HCT116 (cell line): ENCODE measurements at regions not wholly inside any gene's neighbourhood (a gene's known extent, or its start where the extent isn't known, plus 50 kb on each side); places are given as distances from the start of the nearest gene placed in this dataset.

Experiments used
- ATAC-seq: fragments of 200-7000 bp; cut with Tn5 transposase; 2 replicates; pipeline ENCODE4 v1.9.1; 2020; ENCODE audit warnings: mild to moderate bottlenecking, moderate library complexity
- BruUV-seq: library from RNA; stranded (reverse); fragments of 400-500 nt; replicated peaks from 2 replicates; lab custom pipeline; 2021; lab: Mats Ljungman, UMichigan
- CTCF ChIA-PET: fragments of 300-600 bp; sonication (Branson Sonifier 250); formaldehyde crosslinking; loops from one replicate; lab custom pipeline; 2021; ENCODE audit warnings: antibody characterized with exemption; lab: Charles Lee
- POLR2A ChIA-PET: fragments of 300-600, 350-600 bp; sonication (Branson Sonifier 250); formaldehyde crosslinking; loops from one replicate; lab custom pipeline; 2021; ENCODE audit warnings: antibody characterized with exemption; lab: Charles Lee
- RAD21 ChIA-PET, 2 experiments: fragments of 300-600 bp; sonication (Branson Sonifier 250); formaldehyde crosslinking; loops; one replicate each; lab custom pipeline; 2023; ENCODE audit warnings: low total read pairs in 2 of 2; ENCODE audit not compliant: uncharacterized antibody in 2 of 2, unreplicated experiment in 2 of 2, low non-redundant PET in 1 of 2; lab: Charles Lee
- DNase-seq: peaks from one replicate; pipeline ENCODE4 v3.0.0-alpha.2; 2010; ENCODE audit warnings: low read depth, low spot score
- H2AFZ ChIP-seq: fragments of 200-600 bp; shearing (Covaris generic), sonication (generic); 2 replicates; pipeline ENCODE4 v1.6.1; 2017; ENCODE audit warnings: low read depth, mixed run types, mixed read lengths, antibody characterized with exemption, low read length; ENCODE audit not compliant: poor library complexity, severe bottlenecking
- H3K27ac ChIP-seq: 2 replicates; pipeline ENCODE4 v1.5.1; 2012; ENCODE audit warnings: low read depth, low read length
- H3K27me3 ChIP-seq: fragments of 200-600 bp; sonication (generic); 2 replicates; pipeline ENCODE4 v1.6.1; 2016; ENCODE audit warnings: mixed run types, low read length, mixed read lengths; ENCODE audit not compliant: insufficient read depth
- H3K36me3 ChIP-seq, 2 experiments: fragments of 200-500 bp in 1 of 2; fragments of 200-600 bp in 1 of 2; sonication (Bioruptor generic) in 1 of 2; sonication (generic) in 1 of 2; 2 replicates each; pipeline versions ENCODE4 v1.5.1 to v1.6.1; 2014 to 2016; ENCODE audit warnings: low read length in 2 of 2, inconsistent platforms in 1 of 2, mixed read lengths in 1 of 2, mixed run types in 1 of 2; ENCODE audit not compliant: insufficient read depth in 2 of 2, control insufficient read depth in 1 of 2
- H3K4me1 ChIP-seq, 2 experiments: fragments of 200-600 bp in 1 of 2; sonication (generic) in 1 of 2; 2 replicates each; pipeline versions ENCODE4 v1.5.1 to v1.6.1; 2012 to 2017; ENCODE audit warnings: low read length in 2 of 2, inconsistent platforms in 1 of 2, mild to moderate bottlenecking in 1 of 2, mixed read lengths in 1 of 2, mixed run types in 1 of 2, moderate library complexity in 1 of 2; ENCODE audit not compliant: insufficient read depth in 2 of 2, control insufficient read depth in 1 of 2
- H3K4me2 ChIP-seq: fragments of 200-600 bp; sonication (generic); 2 replicates; pipeline ENCODE4 v1.6.1; 2017; ENCODE audit warnings: mixed run types, low read length, mixed read lengths
- H3K4me3 ChIP-seq, 2 experiments: fragments of 200-600 bp in 1 of 2; sonication (generic) in 1 of 2; replicated peaks in 1 of 2; 2 replicates each; pipeline ENCODE4 v1.5.1; 2011 to 2016; ENCODE audit warnings: low read length in 2 of 2, control low read depth in 1 of 2, low read depth in 1 of 2, mild to moderate bottlenecking in 1 of 2, mixed read lengths in 1 of 2, mixed run types in 1 of 2
- H3K79me2 ChIP-seq: fragments of 200-600 bp; sonication (generic); 2 replicates; pipeline ENCODE4 v1.6.1; 2017; ENCODE audit warnings: mild to moderate bottlenecking, mixed run types, low read length, moderate library complexity, mixed read lengths; ENCODE audit not compliant: insufficient read depth
- H3K9ac ChIP-seq: fragments of 200-600 bp; sonication (generic); 2 replicates; pipeline ENCODE4 v1.6.1; 2016; ENCODE audit warnings: low read length, mixed read lengths
- H3K9me2 ChIP-seq: fragments of 200-600 bp; sonication (generic), shearing (Covaris generic); 2 replicates; pipeline ENCODE4 v1.6.1; 2017; ENCODE audit warnings: mixed run types, mild to moderate bottlenecking, moderate library complexity; ENCODE audit not compliant: insufficient read depth
- H3K9me3 ChIP-seq, 2 experiments: fragments of 200-500 bp in 1 of 2; fragments of 200-600 bp in 1 of 2; sonication (Bioruptor generic) in 1 of 2; sonication (generic) in 1 of 2; 2 replicates each; pipeline ENCODE4 v1.6.1; 2014 to 2017; ENCODE audit warnings: low read length in 2 of 2, mixed read lengths in 2 of 2, inconsistent platforms in 1 of 2, low read depth in 1 of 2, mild to moderate bottlenecking in 1 of 2, mixed run types in 1 of 2, moderate library complexity in 1 of 2; ENCODE audit not compliant: control insufficient read depth in 1 of 2, insufficient read depth in 1 of 2
- H4K20me1 ChIP-seq: fragments of 200-600 bp; sonication (generic), shearing (Covaris generic); 2 replicates; pipeline ENCODE4 v1.6.1; 2017; ENCODE audit warnings: mixed run types, mild to moderate bottlenecking, moderate library complexity; ENCODE audit not compliant: insufficient read depth
- EGR1 ChIP-seq: IDR thresholded peaks from 2 replicates; pipeline ENCODE4 v1.6.1; 2012; ENCODE audit warnings: low read depth
- SP1 ChIP-seq: IDR thresholded peaks from 2 replicates; pipeline ENCODE4 v1.6.1; 2012; ENCODE audit warnings: low read depth
- YY1 ChIP-seq: IDR thresholded peaks from 2 replicates; pipeline ENCODE4 v1.6.1; 2011; ENCODE audit warnings: low read length, low read depth, moderate library complexity, mild to moderate bottlenecking; ENCODE audit not compliant: insufficient replicate concordance; ENCODE audit errors: extremely low read depth
- intact Hi-C: fragments of 100-400 bp; cut with micrococcal nuclease; formaldehyde crosslinking; loops from 2 replicates; pipeline ENCODE4 v1.10.0; 2022
- TF ChIP-seq, protein P1 (sequence below): IDR thresholded peaks from 2 replicates; pipeline ENCODE4 v1.6.1; 2012; ENCODE audit warnings: low read depth
- TF ChIP-seq, protein P2 (sequence below): IDR thresholded peaks from 2 replicates; pipeline ENCODE4 v1.6.1; 2012

DNA sequence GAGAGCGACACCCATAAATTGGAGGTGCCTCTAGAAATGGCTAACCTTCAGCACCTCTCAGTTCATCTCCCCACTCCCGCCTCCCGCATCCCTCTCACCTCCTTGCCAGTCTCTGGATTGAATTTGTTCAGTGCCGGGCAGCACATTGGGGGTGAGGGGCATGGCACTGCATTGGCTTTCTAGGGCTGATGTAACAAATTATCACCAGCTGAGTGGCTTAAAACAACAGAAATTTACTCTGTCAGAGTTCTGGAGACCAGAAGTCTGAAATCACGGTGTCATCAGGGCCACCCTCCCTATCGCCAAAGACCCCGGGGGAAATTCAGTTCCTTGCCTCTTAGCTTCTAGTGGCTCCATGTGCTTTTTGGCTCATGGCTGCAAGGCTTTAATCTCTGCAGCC is 105.1 kb upstream of the RBPJ start:
- Histone ChIP-seq H3K9ac (no peak overlapping the region), H3K79me2 (no peaks in the 10 kb centered on the region), H3K9me3 (no peaks in the 10 kb centered on the region), H3K4me1 (no peaks in the 10 kb centered on the region), H3K4me2 (no peak overlapping the region), H3K9me2 (no peaks in the 10 kb centered on the region), H4K20me1 (no peaks in the 10 kb centered on the region), H3K36me3 (no peaks in the 10 kb centered on the region), H3K27ac (no peak overlapping the region), H3K4me3 (no peak overlapping the region), H3K27me3 (peaks cover 9% of the 10 kb centered on the region; the same call in 1 of the 2 replicates), H2AFZ (no peak overlapping the region)
- no peak for ATAC-seq
- no TSS peak for BruUV-seq
- intact Hi-C loops, result no loop called here
- ChIA-PET CTCF (no interaction called here), RAD21 (no interaction called here), POLR2A (no interaction called here)
- no peak for DNase-seq
- TF ChIP-seq YY1, result no peak
- TF ChIP-seq, protein P1, sequence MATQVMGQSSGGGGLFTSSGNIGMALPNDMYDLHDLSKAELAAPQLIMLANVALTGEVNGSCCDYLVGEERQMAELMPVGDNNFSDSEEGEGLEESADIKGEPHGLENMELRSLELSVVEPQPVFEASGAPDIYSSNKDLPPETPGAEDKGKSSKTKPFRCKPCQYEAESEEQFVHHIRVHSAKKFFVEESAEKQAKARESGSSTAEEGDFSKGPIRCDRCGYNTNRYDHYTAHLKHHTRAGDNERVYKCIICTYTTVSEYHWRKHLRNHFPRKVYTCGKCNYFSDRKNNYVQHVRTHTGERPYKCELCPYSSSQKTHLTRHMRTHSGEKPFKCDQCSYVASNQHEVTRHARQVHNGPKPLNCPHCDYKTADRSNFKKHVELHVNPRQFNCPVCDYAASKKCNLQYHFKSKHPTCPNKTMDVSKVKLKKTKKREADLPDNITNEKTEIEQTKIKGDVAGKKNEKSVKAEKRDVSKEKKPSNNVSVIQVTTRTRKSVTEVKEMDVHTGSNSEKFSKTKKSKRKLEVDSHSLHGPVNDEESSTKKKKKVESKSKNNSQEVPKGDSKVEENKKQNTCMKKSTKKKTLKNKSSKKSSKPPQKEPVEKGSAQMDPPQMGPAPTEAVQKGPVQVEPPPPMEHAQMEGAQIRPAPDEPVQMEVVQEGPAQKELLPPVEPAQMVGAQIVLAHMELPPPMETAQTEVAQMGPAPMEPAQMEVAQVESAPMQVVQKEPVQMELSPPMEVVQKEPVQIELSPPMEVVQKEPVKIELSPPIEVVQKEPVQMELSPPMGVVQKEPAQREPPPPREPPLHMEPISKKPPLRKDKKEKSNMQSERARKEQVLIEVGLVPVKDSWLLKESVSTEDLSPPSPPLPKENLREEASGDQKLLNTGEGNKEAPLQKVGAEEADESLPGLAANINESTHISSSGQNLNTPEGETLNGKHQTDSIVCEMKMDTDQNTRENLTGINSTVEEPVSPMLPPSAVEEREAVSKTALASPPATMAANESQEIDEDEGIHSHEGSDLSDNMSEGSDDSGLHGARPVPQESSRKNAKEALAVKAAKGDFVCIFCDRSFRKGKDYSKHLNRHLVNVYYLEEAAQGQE, result no peak

DNA sequence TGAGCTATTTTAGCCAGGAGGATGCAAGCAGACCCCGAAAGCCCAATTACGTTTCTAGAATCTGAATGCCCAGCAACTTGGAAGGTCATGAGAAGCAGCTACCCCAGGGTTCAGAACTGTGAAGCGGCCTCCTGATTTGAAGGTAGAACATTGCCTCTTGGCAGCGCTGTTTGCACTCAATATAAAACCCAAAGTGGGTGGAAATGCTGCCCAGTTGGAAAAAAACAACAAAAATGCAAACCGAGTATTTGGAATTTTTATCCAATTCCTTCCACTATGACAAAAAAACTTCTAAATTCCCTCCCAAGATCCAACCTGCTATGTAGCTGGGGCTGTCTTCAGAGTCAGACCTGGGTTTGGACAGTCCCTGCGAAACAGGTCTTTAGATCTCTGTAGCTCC is 103.3 kb upstream of the RBPJ start:
- peaks cover 9% of the 10 kb centered on the region; the same call in 1 of the 2 replicates for H3K27me3 ChIP-seq
- ATAC-seq, result no peak

More for the DNA sequence above, 103.3 kb upstream of the RBPJ start:
- no peak for DNase-seq
- no peaks in the 10 kb centered on the region for H3K9me2 ChIP-seq
- TF ChIP-seq EGR1 (no peak), SP1 (no peak)
- TF ChIP-seq, protein P2, sequence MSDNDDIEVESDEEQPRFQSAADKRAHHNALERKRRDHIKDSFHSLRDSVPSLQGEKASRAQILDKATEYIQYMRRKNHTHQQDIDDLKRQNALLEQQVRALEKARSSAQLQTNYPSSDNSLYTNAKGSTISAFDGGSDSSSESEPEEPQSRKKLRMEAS, result no peak
- TF ChIP-seq, all 23 proteins: peak for 0
- no peaks in the 10 kb centered on the region for H3K9me3 ChIP-seq
- ChIA-PET POLR2A (no interaction called here), RAD21 (no interaction called here), CTCF (interaction anchor here (1.9 kb wide), 1 partner anchor 103 kb away, joined by 4 read pairs; the partner anchor contains the start of gene RBPJ)
- H3K36me3 ChIP-seq, result no peaks in the 10 kb centered on the region
- no peak overlapping the region for H2AFZ ChIP-seq
- H3K79me2 ChIP-seq, result no peaks in the 10 kb centered on the region
- H3K27ac ChIP-seq, result no peak overlapping the region
- intact Hi-C loops, result no loop called here
- H3K4me1 ChIP-seq, result peaks cover 10 to 13% of the 10 kb centered on the region in 2 experiments
- H3K9ac ChIP-seq, result no peak overlapping the region
- BruUV-seq, result no TSS peak
- no peak overlapping the region for H3K4me2 ChIP-seq
- no peaks in the 10 kb centered on the region for H4K20me1 ChIP-seq
- no peak overlapping the region for H3K4me3 ChIP-seq
